Keratinocyte (primary cell): ENCODE measurements at regions not wholly inside any gene's neighbourhood (a gene's known extent, or its start where the extent isn't known, plus 50 kb on each side); places are given as distances from the start of the nearest gene placed in this dataset.

ENCODE experiments used
- DNase-seq: peaks from one replicate; pipeline ENCODE4 v3.0.0-alpha.2; 2011; ENCODE audit warnings: low read depth, missing footprints, low spot score
- FAIRE-seq: peaks from 2 replicates; lab custom pipeline; 2011; peaks lifted over from hg19 to GRCh38; lab: Jason Lieb, UNC
- H2AFZ ChIP-seq: 2 replicates; pipeline ENCODE4 v1.6.0; 2012; ENCODE audit warnings: low read length, control low read depth, inconsistent platforms; ENCODE audit not compliant: control insufficient read depth
- H3K27ac ChIP-seq: 2 replicates; pipeline ENCODE4 v1.5.1; 2011; ENCODE audit warnings: low read length; ENCODE audit not compliant: control insufficient read depth, insufficient read depth
- H3K27me3 ChIP-seq: 3 replicates; pipeline ENCODE4 v1.6.0; 2011; ENCODE audit warnings: low read length; ENCODE audit not compliant: control insufficient read depth, insufficient read depth; ENCODE audit errors: extremely low read depth
- H3K36me3 ChIP-seq, 2 experiments: 2 replicates in 1 of 2; 3 replicates in 1 of 2; pipeline ENCODE4 v1.5.1; 2011; ENCODE audit warnings: low read length in 2 of 2, mild to moderate bottlenecking in 1 of 2; ENCODE audit not compliant: control insufficient read depth in 2 of 2, insufficient read depth in 2 of 2; ENCODE audit errors: extremely low read depth in 1 of 2
- H3K4me1 ChIP-seq: 3 replicates; pipeline ENCODE4 v1.5.1; 2011; ENCODE audit warnings: low read length; ENCODE audit not compliant: control insufficient read depth, insufficient read depth; ENCODE audit errors: extremely low read depth
- H3K4me2 ChIP-seq: 3 replicates; pipeline ENCODE4 v1.6.0; 2011; ENCODE audit warnings: low read depth, low read length; ENCODE audit not compliant: control insufficient read depth, insufficient read depth; ENCODE audit errors: extremely low read depth
- H3K4me3 ChIP-seq, 3 experiments: fragments of 200-600 bp in 1 of 3; sonication (generic) in 1 of 3; 2 replicates in 2 of 3; 3 replicates in 1 of 3; pipeline ENCODE4 v1.5.1; 2011 to 2016; ENCODE audit warnings: low read length in 3 of 3, mild to moderate bottlenecking in 3 of 3, control low read depth in 2 of 3, inconsistent platforms in 1 of 3, low read depth in 1 of 3, mixed read lengths in 1 of 3, mixed run types in 1 of 3, moderate library complexity in 1 of 3; ENCODE audit not compliant: control insufficient read depth in 2 of 3, insufficient read depth in 2 of 3; ENCODE audit errors: extremely low read depth in 1 of 3
- H3K79me2 ChIP-seq: 2 replicates; pipeline ENCODE4 v1.6.0; 2012; ENCODE audit warnings: low read length; ENCODE audit not compliant: control insufficient read depth, insufficient read depth
- H3K9ac ChIP-seq: 3 replicates; pipeline ENCODE4 v1.6.0; 2011; ENCODE audit warnings: low read length; ENCODE audit not compliant: control insufficient read depth, insufficient read depth; ENCODE audit errors: extremely low read depth
- H3K9me1 ChIP-seq: 3 replicates; pipeline ENCODE4 v1.6.0; 2011; ENCODE audit warnings: low read length; ENCODE audit not compliant: control insufficient read depth, insufficient read depth; ENCODE audit errors: extremely low read depth
- H3K9me3 ChIP-seq: 2 replicates; pipeline ENCODE4 v1.5.1; 2012; ENCODE audit warnings: low read depth, low read length; ENCODE audit not compliant: control insufficient read depth
- H4K20me1 ChIP-seq: 3 replicates; pipeline ENCODE4 v1.6.0; 2011; ENCODE audit warnings: low read length; ENCODE audit not compliant: control insufficient read depth, insufficient read depth; ENCODE audit errors: extremely low read depth
- CTCF ChIP-seq, 3 experiments: IDR thresholded peaks in 1 of 3; conservative IDR thresholded peaks in 1 of 3; optimal IDR thresholded peaks in 1 of 3; 2 replicates in 2 of 3; 3 replicates in 1 of 3; pipeline versions ENCODE3 to v1.5.1; 2011; ENCODE audit warnings: low read length in 3 of 3, mild to moderate bottlenecking in 3 of 3, moderate library complexity in 2 of 3, control low read depth in 1 of 3, inconsistent platforms in 1 of 3; ENCODE audit not compliant: insufficient read depth in 2 of 3; ENCODE audit errors: extremely low read depth in 1 of 3
- EZH2 ChIP-seq: IDR thresholded peaks from one replicate; pipeline ENCODE4 v1.6.1; 2012; ENCODE audit warnings: inconsistent platforms, mild to moderate bottlenecking, low read length, moderate library complexity
- dilution Hi-C: fragments of 300-500 bp; cut with MboI; formaldehyde crosslinking; loops from one replicate; pipeline ENCODE4 v1.7.0; 2020; ENCODE audit warnings: low sequenced_read_pairs; ENCODE audit not compliant: extremely low pct_ligation_motif_present

DNA sequence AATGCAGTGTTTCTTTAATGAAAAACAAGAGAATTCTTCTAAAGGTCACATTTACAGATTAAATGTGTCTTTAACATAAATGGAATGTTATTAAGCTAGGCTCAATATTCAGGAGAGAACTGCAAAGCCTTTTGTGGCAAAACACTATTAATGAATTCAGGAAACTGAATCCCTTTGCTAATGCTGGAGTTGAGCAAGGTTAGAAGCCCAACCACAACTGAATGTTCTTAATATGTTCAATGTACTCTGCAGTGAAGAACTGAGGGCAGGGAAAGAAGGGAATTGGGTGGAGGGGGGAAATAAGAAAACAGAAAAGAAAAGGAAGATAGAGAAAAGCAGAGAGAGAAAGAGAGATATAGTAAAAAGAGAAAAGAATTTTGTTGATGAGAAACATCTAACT, 276.7 kb upstream of the TMEM161B start:
- no peaks in the 10 kb centered on the region for H3K79me2 ChIP-seq
- H3K36me3 ChIP-seq, result no peaks in the 10 kb centered on the region
- H3K27me3 ChIP-seq, result no peaks in the 10 kb centered on the region
- H3K9ac ChIP-seq, result no peak overlapping the region
- no peak overlapping the region for H2AFZ ChIP-seq
- H3K27ac ChIP-seq, result no peak overlapping the region
- no peak overlapping the region for H3K4me2 ChIP-seq
- no peak overlapping the region for H3K4me3 ChIP-seq
- dilution Hi-C loops, result no loop called here
- no peaks in the 10 kb centered on the region for H3K4me1 ChIP-seq
- no peaks in the 10 kb centered on the region for H3K9me1 ChIP-seq
- no peaks in the 10 kb centered on the region for H4K20me1 ChIP-seq
- FAIRE-seq (no peak), DNase-seq (no peak)
- H3K9me3 ChIP-seq, result no peaks in the 10 kb centered on the region
- TF ChIP-seq EZH2 (no peak), CTCF (optimal IDR thresholded peaks at IDR 0.05 in 1 of 3, IDR thresholded peaks at IDR 0.05 in 1 of 3, conservative IDR thresholded peaks at IDR 0.05 in 1 of 3; ENCODE audit: extremely low read depth in 1 of 3, insufficient read depth in 2 of 3, low read length in 3 of 3) (no peak)

DNA sequence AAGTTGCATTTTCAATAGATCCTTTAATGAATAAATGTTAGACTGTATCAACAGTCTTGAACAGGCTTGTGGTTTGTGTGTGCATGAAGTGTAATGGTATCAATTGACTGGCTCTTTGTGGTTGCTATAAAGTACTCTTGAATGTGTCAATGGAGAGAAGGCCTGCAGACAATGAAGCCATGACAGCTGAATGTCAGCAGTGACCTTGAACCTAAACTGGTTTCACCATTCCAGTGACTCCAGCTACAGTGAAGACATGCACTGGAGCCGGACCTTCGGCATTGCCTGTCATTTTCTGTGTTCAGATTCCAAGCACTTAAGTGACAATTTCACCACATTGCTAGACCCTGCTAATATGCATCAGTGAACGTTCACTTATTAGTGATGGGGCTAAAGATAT, 276.0 kb upstream of the TMEM161B start:
- H4K20me1 ChIP-seq, result no peaks in the 10 kb centered on the region
- H2AFZ ChIP-seq, result no peak overlapping the region
- H3K9me3 ChIP-seq, result no peaks in the 10 kb centered on the region
- H3K4me1 ChIP-seq, result no peaks in the 10 kb centered on the region
- dilution Hi-C loops, result no loop called here
- H3K9me1 ChIP-seq, result no peaks in the 10 kb centered on the region
- H3K4me3 ChIP-seq, result no peak overlapping the region
- no peak for DNase-seq
- H3K27me3 ChIP-seq, result no peaks in the 10 kb centered on the region
- FAIRE-seq, result no peak
- no peak overlapping the region for H3K4me2 ChIP-seq
- H3K79me2 ChIP-seq, result no peaks in the 10 kb centered on the region
- H3K27ac ChIP-seq, result no peak overlapping the region
- H3K36me3 ChIP-seq, result no peaks in the 10 kb centered on the region
- TF ChIP-seq CTCF (optimal IDR thresholded peaks at IDR 0.05 in 1 of 3, IDR thresholded peaks at IDR 0.05 in 1 of 3, conservative IDR thresholded peaks at IDR 0.05 in 1 of 3; ENCODE audit: extremely low read depth in 1 of 3, insufficient read depth in 2 of 3, low read length in 3 of 3), result no peak
- TF ChIP-seq EZH2, result no peak
- no peak overlapping the region for H3K9ac ChIP-seq
